Testis (tissue), 2 donors: ENCODE measurements at regions not wholly inside any gene's neighbourhood (a gene's known extent, or its start where the extent isn't known, plus 50 kb on each side); places are given as distances from the start of the nearest gene placed in this dataset.

Experiments
- DNase-seq: peaks from one replicate; pipeline ENCODE4 v3.0.0-alpha.2; 2019
- H3K27ac ChIP-seq, 2 donors: fragments of 200-600 bp; sonication (generic); one replicate each; pipeline ENCODE4 v1.5.1; 2019
- H3K27me3 ChIP-seq: fragments of 200-600 bp; sonication (generic); one replicate; pipeline ENCODE4 v1.5.1; 2019
- H3K36me3 ChIP-seq: fragments of 200-600 bp; sonication (generic); one replicate; pipeline ENCODE4 v1.5.1; 2017; ENCODE audit warnings: low read depth; ENCODE audit errors: missing control alignments
- H3K4me1 ChIP-seq: fragments of 200-600 bp; sonication (generic); one replicate; pipeline ENCODE4 v1.5.1; 2019
- H3K4me3 ChIP-seq, 2 donors: fragments of 200-600 bp; sonication (generic); one replicate each; pipeline ENCODE4 v1.5.1; 2017 to 2019
- H3K9me3 ChIP-seq: fragments of 200-600 bp; sonication (generic); one replicate; pipeline ENCODE4 v1.5.1; 2017
- CTCF ChIP-seq, 3 experiments: fragments of 450-650 bp in 2 of 3; fragments of 200-600 bp in 1 of 3; sonication (generic) in 1 of 3; IDR thresholded peaks; one replicate each; pipeline ENCODE4 v1.5.1; 2016 to 2019; ENCODE audit warnings: antibody characterized with exemption in 3 of 3, mild to moderate bottlenecking in 2 of 3, moderate library complexity in 1 of 3
- POLR2A ChIP-seq: fragments of 450-650 bp; IDR thresholded peaks from one replicate; pipeline ENCODE4 v1.6.1; 2017; ENCODE audit warnings: antibody characterized with exemption, mild to moderate bottlenecking, moderate library complexity
- whole genome bisulfite sequencing, 2 donors: methylation state at CpG; one replicate each; pipeline ENCODE4 v1.1.5; 2018; 5-methylcytosine and 5-hydroxymethylcytosine counted together
- intact Hi-C: fragments of 100-400 bp; cut with DNase I; formaldehyde crosslinking; loops from one replicate; pipeline ENCODE4 v1.15.1; 2023; ENCODE audit warnings: low total_unique reads

DNA sequence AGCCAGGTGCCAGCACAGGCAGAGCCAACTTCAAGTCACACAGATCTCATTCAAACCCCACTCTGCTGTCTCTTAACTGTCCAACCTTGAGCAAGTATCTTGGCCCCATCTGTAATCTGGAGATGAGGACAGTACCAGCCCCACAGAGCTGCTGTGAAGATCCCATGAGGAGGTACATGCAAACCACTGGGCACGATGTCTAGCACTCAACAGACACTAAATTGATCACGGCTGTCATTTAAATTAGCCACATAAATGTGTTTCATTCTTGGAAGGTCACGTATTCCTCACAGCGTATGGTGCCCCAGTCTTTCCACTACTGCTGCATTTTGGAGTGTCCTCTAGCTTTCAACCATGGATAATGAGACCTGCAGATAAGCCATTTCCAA lies 167.6 kb upstream of the ID2 start:
- 96 to 100% methylated on average over 3 to 4 of the region's 4 CpGs for WGBS, 2 donors
- Histone ChIP-seq H3K36me3 (no peaks in the 10 kb centered on the region), H3K27ac (no peak overlapping the region), H3K4me3 (no peak overlapping the region), H3K4me1 (peaks cover 19% of the 10 kb centered on the region), H3K27me3 (no peaks in the 10 kb centered on the region), H3K9me3 (no peaks in the 10 kb centered on the region)
- intact Hi-C loops, result no loop called here
- no peak for DNase-seq
- TF ChIP-seq CTCF (IDR thresholded peaks at IDR 0.05) (no peak), POLR2A (no peak)

DNA sequence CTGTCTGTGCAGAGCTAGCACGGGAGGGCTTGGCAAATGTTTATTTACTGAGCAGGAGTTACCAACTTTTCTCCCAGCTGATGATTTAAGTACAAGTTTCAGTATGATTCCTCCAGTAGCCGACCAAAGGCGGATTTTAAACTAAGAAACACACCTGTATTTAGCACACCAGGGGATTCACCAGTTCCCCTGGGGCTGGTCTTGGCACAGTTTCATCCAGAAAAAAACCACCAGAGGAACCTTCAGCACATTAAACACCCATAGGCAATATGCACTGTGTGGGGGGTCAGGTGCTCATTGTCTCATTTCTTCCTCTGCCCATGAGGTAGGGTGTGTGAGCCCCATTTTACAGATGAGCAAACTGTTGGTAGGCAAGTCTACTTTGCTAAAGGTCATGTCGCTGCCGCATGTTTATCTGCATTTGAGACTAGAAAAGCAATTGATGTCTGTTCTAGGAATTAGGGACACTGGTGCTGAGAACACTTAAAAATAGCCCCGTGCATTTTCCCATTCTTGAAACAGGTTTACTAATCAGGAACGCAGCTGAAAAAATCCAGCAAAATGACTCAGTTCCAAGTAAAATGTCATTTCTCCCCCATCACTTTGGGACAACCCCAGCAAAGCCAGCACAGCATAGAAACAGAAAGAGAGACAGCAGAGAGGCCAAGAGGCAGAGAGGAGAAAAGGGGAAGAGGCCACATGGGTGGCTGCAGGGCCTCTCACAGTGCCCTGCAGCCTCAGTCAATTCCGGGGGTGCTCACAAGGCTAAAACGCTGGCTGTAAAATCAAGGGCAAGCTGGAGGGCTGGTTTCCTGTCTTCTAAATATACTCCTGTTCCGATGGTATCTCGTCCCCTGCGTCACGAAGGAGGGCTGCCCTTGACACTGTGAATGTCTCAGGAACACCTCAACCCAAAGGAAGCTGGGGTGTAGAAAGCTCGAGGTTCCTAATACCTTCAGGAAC lies 166.8 kb upstream of the ID2 start:
- H3K36me3 ChIP-seq, result no peaks in the 10 kb centered on the region
- DNase-seq, result peak; percentile 58
- H3K4me1 ChIP-seq, result peaks cover 19% of the 10 kb centered on the region
- H3K27me3 ChIP-seq, result no peaks in the 10 kb centered on the region
- intact Hi-C loops, result no loop called here
- no peaks in the 10 kb centered on the region for H3K9me3 ChIP-seq
- H3K27ac ChIP-seq, result no peak overlapping the region
- no peak for TF ChIP-seq POLR2A
- no peak for TF ChIP-seq CTCF (IDR thresholded peaks at IDR 0.05)
- WGBS, 2 donors, result 50 to 54% methylated on average over 14 of the region's 14 CpGs
- no peak overlapping the region for H3K4me3 ChIP-seq

DNA sequence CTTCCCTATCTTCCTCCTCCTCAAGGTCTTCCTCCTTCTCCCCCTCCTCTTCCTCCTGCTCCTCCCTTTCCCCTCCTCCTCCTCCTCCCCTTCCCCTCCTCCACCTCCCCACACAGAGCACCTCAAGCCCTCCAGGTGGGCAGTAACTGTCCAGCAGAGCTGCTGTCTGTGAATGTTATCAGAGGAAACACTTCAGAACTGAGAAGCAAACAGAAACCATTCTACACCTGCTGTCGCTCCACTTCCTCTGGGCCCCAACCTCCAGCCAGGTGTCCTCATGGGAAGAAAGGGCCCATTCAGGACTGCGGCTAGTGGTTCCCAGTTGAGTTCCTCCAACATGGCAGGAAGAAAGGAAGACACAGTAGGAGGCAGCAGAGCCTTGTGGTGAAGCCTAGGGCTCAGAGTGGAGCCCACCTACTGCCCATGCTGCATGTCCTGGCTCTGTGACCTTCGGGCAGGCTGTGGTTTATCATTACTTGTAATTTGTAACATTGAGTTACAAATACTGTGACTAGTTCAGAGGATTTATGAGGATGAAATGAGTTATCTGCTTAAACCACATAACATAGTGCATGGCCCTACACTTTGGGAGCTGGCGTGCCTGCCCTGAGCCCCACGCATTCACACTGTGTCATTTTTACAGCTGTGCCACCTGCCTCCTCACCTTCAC lies 165.9 kb upstream of the ID2 start:
- TF ChIP-seq CTCF (IDR thresholded peaks at IDR 0.05) (no peak), POLR2A (no peak)
- Histone ChIP-seq H3K27me3 (no peaks in the 10 kb centered on the region), H3K9me3 (no peaks in the 10 kb centered on the region), H3K27ac (no peak overlapping the region), H3K4me3 (no peak overlapping the region), H3K4me1 (peaks cover 19% of the 10 kb centered on the region), H3K36me3 (no peaks in the 10 kb centered on the region)
- no peak for DNase-seq
- 62 to 84% methylated on average over 5 of the region's 5 CpGs for WGBS, 2 donors
- intact Hi-C loops, result no loop called here

DNA sequence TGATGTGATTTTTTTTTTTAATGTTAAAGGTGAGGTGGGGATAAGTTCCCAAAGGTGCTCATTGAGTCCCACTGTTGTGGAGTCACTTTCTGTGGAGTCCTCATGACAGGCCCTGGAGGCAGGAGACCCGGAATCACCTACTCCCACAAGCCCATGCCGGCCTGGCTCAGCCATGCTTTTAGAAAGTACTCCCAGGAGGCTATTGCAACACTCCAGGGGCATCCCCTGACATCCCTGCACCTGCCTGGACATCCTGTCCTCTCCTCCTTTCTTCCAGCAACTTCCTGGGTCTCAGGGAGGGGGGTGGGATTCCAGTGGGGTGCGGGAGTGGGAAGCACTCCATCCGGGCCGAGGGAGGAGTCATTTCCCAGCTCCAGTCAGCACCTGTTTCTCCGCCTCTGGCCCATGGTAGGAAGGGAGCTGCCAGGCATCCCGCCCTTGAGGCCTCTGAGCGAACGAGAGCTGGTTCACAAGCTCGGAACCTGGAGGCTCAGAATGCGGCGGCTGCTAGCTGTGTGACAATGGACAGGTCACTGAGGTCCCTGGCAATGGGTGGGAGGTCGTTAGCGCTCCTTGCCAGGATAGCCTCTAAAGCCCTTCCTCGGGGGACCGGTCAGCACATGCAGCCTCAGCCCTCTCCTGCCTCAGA lies 163.9 kb upstream of the ID2 start:
- intact Hi-C loops, result no loop called here
- 91 to 94% methylated on average over 4 to 16 of the region's 16 CpGs for WGBS, 2 donors
- no peak for DNase-seq

More for the DNA sequence above, 163.9 kb upstream of the ID2 start:
- no peaks in the 10 kb centered on the region for H3K9me3 ChIP-seq
- H3K27me3 ChIP-seq, result no peaks in the 10 kb centered on the region
- H3K36me3 ChIP-seq, result no peaks in the 10 kb centered on the region
- no peak overlapping the region for H3K4me3 ChIP-seq
- peaks cover 19% of the 10 kb centered on the region for H3K4me1 ChIP-seq
- no peak overlapping the region for H3K27ac ChIP-seq
- TF ChIP-seq CTCF (IDR thresholded peaks at IDR 0.05) (no peak), POLR2A (no peak)
